Lung (tissue), 11 donors: ENCODE measurements at regions not wholly inside any gene's neighbourhood (a gene's known extent, or its start where the extent isn't known, plus 50 kb on each side); places are given as distances from the start of the nearest gene placed in this dataset.

Source experiments
- ATAC-seq: fragments of 200-7000 bp; cut with Tn5 transposase; one replicate; pipeline ENCODE4 v1.9.1; 2020; ENCODE audit warnings: moderate number of reproducible peaks; ENCODE audit not compliant: insufficient read depth, low FRiP score
- DNase-seq, 3 donors: peaks; one replicate each; pipeline ENCODE4 v3.0.0-alpha.2; 2013 to 2017
- H3K27ac ChIP-seq, 2 donors: one replicate each; pipeline ENCODE4 v1.5.1; 2013; ENCODE audit warnings: mild to moderate bottlenecking in 2 of 2, moderate library complexity in 2 of 2, control low read depth in 1 of 2, inconsistent platforms in 1 of 2, low read depth in 1 of 2, low read length in 1 of 2
- H3K27me3 ChIP-seq, 3 donors: one replicate each; pipeline ENCODE4 v1.5.1; 2013; ENCODE audit warnings: low read length in 2 of 3; ENCODE audit not compliant: control insufficient read depth in 3 of 3, insufficient read depth in 3 of 3
- H3K36me3 ChIP-seq, 4 donors: one replicate each; pipeline ENCODE4 v1.5.1; 2013; ENCODE audit warnings: low read length in 4 of 4, mild to moderate bottlenecking in 1 of 4, moderate library complexity in 1 of 4; ENCODE audit not compliant: control insufficient read depth in 4 of 4, insufficient read depth in 4 of 4
- H3K4me1 ChIP-seq, 5 donors: one replicate each; pipeline ENCODE4 v1.5.1; 2013; ENCODE audit warnings: low read length in 5 of 5, mild to moderate bottlenecking in 2 of 5, moderate library complexity in 1 of 5; ENCODE audit not compliant: control insufficient read depth in 5 of 5, insufficient read depth in 5 of 5
- H3K4me3 ChIP-seq: one replicate; pipeline ENCODE4 v1.5.1; 2013; ENCODE audit warnings: mild to moderate bottlenecking, control low read depth, moderate library complexity
- H3K9ac ChIP-seq, 2 donors: one replicate each; pipeline ENCODE4 v1.5.1; 2013; ENCODE audit warnings: low read length in 2 of 2, control low read depth in 1 of 2; ENCODE audit not compliant: insufficient read depth in 1 of 2
- H3K9me3 ChIP-seq, 4 donors: one replicate each; pipeline ENCODE4 v1.5.1; 2013; ENCODE audit warnings: low read length in 3 of 4, mild to moderate bottlenecking in 1 of 4, moderate library complexity in 1 of 4; ENCODE audit not compliant: control insufficient read depth in 4 of 4, insufficient read depth in 3 of 4
- WGBS, 2 donors: extraction: QIAGEN DNeasy Blood & Tissue Kit; methylation state at CpG; one replicate each; pipeline ENCODE4 v1.1.7; 2013; 5-methylcytosine and 5-hydroxymethylcytosine counted together
- TF ChIP-seq, protein P1 (sequence below): IDR thresholded peaks from 2 replicates; pipeline ENCODE4 v1.5.1; 2012; ENCODE audit warnings: mild to moderate bottlenecking; ENCODE audit errors: control extremely low read depth, extremely low read depth
- donor health status: control.
- donor health status: control.
- donor health status: Bipolar disorder and iron deficiency.
- donor health status: healthy.
- donor health status: DM: yes; HTN: yes; CAD: no.

DNA sequence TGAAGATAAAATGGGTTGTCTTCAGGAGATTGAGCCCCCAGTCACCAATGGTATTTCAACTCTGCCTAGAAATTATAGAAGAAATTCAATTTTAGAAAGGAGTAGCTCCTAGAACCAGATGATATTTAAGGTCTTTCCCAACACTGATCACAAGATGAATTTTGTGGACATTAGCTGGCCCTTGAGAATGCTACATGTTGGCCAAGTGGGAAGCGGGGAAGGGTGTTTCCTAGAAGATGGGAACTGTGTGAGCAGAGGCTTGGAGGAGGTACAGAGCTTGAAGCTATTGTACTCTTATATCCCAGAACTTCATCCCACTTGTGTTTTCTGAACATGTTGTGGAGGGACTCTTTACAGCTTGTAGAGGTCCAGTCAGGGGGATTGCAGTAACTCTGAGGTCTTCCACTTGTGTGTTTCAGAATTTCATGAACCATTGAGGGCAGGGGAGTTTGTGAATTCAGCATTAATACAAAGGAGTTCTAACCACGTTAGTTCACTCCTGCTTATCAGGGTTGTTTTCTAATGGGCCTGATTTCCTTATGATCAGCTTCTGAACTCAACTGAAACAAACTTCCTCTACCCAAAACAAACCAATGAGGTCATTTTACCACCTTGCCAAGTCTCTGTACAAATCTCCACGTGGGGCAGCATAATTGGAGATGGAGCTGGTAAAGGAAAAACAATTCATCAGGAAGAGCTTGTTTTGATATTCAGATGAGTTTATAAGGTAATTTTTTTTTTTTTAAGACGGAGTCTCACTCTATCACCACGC, 152.6 kb upstream of the TPM1 start:
- Histone ChIP-seq H3K27me3 (no peaks in the 10 kb centered on the region), H3K9ac (no peak overlapping the region), H3K4me3 (no peak overlapping the region), H3K27ac (no peak overlapping the region), H3K36me3 (no peaks in the 10 kb centered on the region), H3K9me3 (no peaks in the 10 kb centered on the region), H3K4me1 (peaks cover 0 to 13% (median 0%) of the 10 kb centered on the region in 5 donors)
- TF ChIP-seq, protein P1, sequence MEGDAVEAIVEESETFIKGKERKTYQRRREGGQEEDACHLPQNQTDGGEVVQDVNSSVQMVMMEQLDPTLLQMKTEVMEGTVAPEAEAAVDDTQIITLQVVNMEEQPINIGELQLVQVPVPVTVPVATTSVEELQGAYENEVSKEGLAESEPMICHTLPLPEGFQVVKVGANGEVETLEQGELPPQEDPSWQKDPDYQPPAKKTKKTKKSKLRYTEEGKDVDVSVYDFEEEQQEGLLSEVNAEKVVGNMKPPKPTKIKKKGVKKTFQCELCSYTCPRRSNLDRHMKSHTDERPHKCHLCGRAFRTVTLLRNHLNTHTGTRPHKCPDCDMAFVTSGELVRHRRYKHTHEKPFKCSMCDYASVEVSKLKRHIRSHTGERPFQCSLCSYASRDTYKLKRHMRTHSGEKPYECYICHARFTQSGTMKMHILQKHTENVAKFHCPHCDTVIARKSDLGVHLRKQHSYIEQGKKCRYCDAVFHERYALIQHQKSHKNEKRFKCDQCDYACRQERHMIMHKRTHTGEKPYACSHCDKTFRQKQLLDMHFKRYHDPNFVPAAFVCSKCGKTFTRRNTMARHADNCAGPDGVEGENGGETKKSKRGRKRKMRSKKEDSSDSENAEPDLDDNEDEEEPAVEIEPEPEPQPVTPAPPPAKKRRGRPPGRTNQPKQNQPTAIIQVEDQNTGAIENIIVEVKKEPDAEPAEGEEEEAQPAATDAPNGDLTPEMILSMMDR = no peak
- DNase-seq (no peak), ATAC-seq (no peak)
- 58 to 73% methylated on average over 5 of the region's 5 CpGs for WGBS, 2 donors

DNA sequence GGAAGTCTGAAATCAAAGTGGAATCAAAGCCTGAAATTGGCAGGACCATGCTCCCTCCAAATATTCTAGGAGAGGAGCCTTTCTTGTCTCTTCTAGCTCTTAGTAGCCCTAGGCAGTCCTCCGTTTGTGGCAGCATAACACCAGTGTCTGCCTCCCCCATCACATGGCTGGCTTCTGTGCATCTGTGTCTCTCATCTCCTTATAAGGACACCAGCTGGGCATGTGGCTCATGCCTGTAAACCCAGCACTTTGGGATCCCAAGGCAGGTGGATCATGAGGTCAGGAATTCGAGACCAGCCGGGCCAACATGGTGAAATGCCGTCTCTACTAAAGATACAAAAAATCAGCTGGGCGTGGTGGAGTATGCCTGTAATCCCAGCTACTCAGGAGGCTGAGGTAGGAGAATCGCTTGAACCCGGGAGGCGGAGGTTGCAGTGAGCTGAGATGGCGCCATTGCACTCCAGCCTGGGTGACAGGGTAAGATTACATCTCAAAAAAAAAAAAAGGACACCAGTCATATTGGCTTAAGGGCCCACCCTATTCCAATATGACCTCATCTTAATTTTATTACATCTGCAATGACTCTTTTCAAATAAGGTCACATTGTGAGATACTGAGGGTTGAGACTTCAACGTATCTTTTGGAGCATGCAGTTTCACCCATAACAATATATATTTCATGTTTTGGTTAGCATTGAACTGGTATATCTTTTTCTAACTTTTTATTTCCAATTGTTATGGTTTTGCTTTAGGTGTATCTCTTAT, 148.0 kb upstream of the TPM1 start:
- Histone ChIP-seq H3K27ac (no peak overlapping the region), H3K9me3 (no peaks in the 10 kb centered on the region), H3K36me3 (no peaks in the 10 kb centered on the region), H3K4me1 (peaks cover 0 to 19% (median 7%) of the 10 kb centered on the region in 5 donors), H3K9ac (no peak overlapping the region), H3K4me3 (no peak overlapping the region), H3K27me3 (no peaks in the 10 kb centered on the region)
- TF ChIP-seq, protein P1 = no peak
- WGBS, 2 donors = 98% methylated on average over 10 of the region's 10 CpGs
- no peak for DNase-seq
- ATAC-seq = no peak

DNA sequence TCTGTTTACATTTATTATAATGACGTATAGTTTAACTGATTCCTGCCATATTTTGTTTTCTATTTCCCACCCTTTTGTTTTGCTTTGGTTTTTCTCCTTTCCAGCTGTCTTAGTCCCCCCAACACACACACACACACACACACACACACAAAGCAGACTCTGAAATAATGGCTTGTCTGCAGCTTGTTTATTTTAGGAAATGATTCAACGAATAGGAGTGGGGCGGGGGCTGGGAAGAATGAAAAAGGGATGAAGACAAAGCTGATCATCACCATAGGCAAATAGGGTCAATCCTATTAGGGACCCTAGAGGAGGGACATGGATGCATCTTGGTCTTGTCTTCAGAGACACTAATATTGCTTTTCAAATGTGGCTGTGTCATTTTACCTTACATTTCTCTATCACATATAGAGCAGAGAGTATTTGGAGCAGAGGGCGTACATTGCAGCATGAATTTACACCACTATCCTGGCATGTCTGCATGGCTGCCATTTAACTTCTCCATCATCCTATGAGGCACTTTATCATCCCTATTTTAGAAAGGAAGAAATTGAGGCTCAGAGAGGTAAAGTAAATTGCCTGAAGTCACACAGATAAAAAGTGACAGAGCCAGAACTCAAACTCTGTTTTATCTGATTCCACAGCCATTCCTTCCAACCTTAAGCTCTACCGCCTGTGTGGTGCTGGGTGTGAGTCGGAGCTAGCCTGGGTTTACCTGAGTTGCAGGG, 147.2 kb upstream of the TPM1 start:
- H3K9ac ChIP-seq = no peak overlapping the region
- no peaks in the 10 kb centered on the region for H3K36me3 ChIP-seq
- H3K27me3 ChIP-seq = no peaks in the 10 kb centered on the region
- H3K9me3 ChIP-seq = no peaks in the 10 kb centered on the region
- peaks cover 0 to 19% (median 7%) of the 10 kb centered on the region in 5 donors for H3K4me1 ChIP-seq
- DNase-seq (peak in 1 of 3 donors; percentile 49), ATAC-seq (no peak)
- TF ChIP-seq, protein P1 = no peak
- H3K4me3 ChIP-seq = no peak overlapping the region
- WGBS, 2 donors = 81 to 85% methylated on average over 6 of the region's 6 CpGs
- peak overlapping the region in 1 of 2 donors; percentile 98 for H3K27ac ChIP-seq
